MCF 10A (cell line): ENCODE measurements at regions not wholly inside any gene's neighbourhood (a gene's known extent, or its start where the extent isn't known, plus 50 kb on each side); places are given as distances from the start of the nearest gene placed in this dataset.

Experiments used
- BruUV-seq: library from RNA; stranded (reverse); fragments of 400-500 nt; replicated peaks from 2 replicates; lab custom pipeline; 2021; lab: Mats Ljungman, UMichigan
- CTCF ChIA-PET: fragments of 300-600 bp; sonication (Branson Sonifier 250); formaldehyde crosslinking; extraction: SDS; loops from one replicate; lab custom pipeline; 2021; ENCODE audit warnings: antibody characterized with exemption, inconsistent platforms; lab: Yijun Ruan, JAX
- POLR2A ChIA-PET: fragments of 300-600, 350-650 bp; sonication (Branson Sonifier 250); formaldehyde crosslinking; extraction: SDS; loops from one replicate; lab custom pipeline; 2020; ENCODE audit warnings: antibody characterized with exemption, inconsistent platforms; lab: Yijun Ruan, JAX
- DNase-seq: peaks from one replicate; pipeline ENCODE4 v3.0.0-alpha.2; 2018; ENCODE audit not compliant: unreplicated experiment
- H3K27ac Mint-ChIP-seq: one replicate; pipeline ENCODE4 v1.8.0; 2022; ENCODE audit warnings: mild to moderate bottlenecking, low read depth, mixed read lengths; ENCODE audit not compliant: unreplicated experiment
- H3K27me3 Mint-ChIP-seq: one replicate; pipeline ENCODE4 v1.8.0; 2022; ENCODE audit warnings: mixed read lengths; ENCODE audit not compliant: insufficient read depth, unreplicated experiment
- H3K36me3 Mint-ChIP-seq: one replicate; pipeline ENCODE4 v1.8.0; 2022; ENCODE audit warnings: mild to moderate bottlenecking, moderate library complexity, mixed read lengths; ENCODE audit not compliant: insufficient read depth, unreplicated experiment
- H3K4me1 Mint-ChIP-seq: one replicate; pipeline ENCODE4 v1.8.0; 2022; ENCODE audit warnings: mixed read lengths; ENCODE audit not compliant: insufficient read depth, unreplicated experiment
- H3K4me3 Mint-ChIP-seq: one replicate; pipeline ENCODE4 v1.8.0; 2022; ENCODE audit warnings: mild to moderate bottlenecking, moderate library complexity, mixed read lengths; ENCODE audit not compliant: unreplicated experiment
- H3K9me3 Mint-ChIP-seq: one replicate; pipeline ENCODE4 v1.8.0; 2022; ENCODE audit warnings: mixed read lengths; ENCODE audit not compliant: unreplicated experiment
- CTCF ChIP-seq: fragments of 200-600 bp; IDR thresholded peaks from one replicate; pipeline ENCODE4 v1.8.0; 2022; ENCODE audit warnings: antibody characterized with exemption, mild to moderate bottlenecking; ENCODE audit not compliant: unreplicated experiment
- intact Hi-C: fragments of 100-400 bp; cut with micrococcal nuclease; formaldehyde crosslinking; loops from 2 replicates; pipeline ENCODE4 v1.14.1; 2022

DNA sequence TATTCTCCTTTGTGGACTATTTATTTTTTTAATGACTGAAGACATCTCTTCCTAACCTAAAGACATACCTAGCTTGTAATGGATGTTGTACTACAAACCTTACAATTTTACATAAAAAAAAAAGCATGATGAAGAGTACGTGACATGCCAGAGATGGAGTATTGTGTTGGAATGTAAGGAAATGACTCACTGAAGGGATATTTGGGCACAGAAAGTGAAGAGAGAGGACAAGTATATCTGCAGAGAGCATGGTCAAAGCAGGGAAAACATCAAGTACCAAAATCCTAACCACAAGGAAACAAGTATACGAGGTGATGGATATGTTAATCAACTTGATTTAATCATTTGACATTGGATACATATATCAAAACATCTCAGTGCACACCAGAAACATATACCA is 1051.4 kb upstream of the PRKX start:
- no peaks in the 10 kb centered on the region for H3K36me3 Mint-ChIP-seq
- no peak overlapping the region for H3K27ac Mint-ChIP-seq
- ChIA-PET POLR2A (no interaction called here), CTCF (interaction anchor here (0.6 kb wide), 1 partner anchor 347 kb away, joined by 5 read pairs; no protein-coding TSS in a partner anchor)
- peaks cover 6% of the 10 kb centered on the region for H3K4me1 Mint-ChIP-seq
- peaks cover 7% of the 10 kb centered on the region for H3K9me3 Mint-ChIP-seq
- intact Hi-C loops, result no loop called here
- no peak overlapping the region for H3K4me3 Mint-ChIP-seq
- H3K27me3 Mint-ChIP-seq, result no peaks in the 10 kb centered on the region
- TF ChIP-seq CTCF, result no peak
- peak; percentile 1 for DNase-seq
- BruUV-seq, result no TSS peak

- no peaks in the 10 kb centered on the region for H3K36me3 Mint-ChIP-seq
- H3K9me3 Mint-ChIP-seq, result peaks cover 8% of the 10 kb centered on the region
- no peak for TF ChIP-seq CTCF
- ChIA-PET CTCF (no interaction called here), POLR2A (no interaction called here)
- no peaks in the 10 kb centered on the region for H3K27me3 Mint-ChIP-seq
- H3K4me3 Mint-ChIP-seq, result no peak overlapping the region
- no TSS peak for BruUV-seq
- no peak for DNase-seq
- no peak overlapping the region for H3K27ac Mint-ChIP-seq
- intact Hi-C loops, result no loop called here
- peaks cover 6% of the 10 kb centered on the region for H3K4me1 Mint-ChIP-seq
These were observed 1048.7 kb upstream of the PRKX start for GRCh38 chrX:4762196-4762595.

DNA sequence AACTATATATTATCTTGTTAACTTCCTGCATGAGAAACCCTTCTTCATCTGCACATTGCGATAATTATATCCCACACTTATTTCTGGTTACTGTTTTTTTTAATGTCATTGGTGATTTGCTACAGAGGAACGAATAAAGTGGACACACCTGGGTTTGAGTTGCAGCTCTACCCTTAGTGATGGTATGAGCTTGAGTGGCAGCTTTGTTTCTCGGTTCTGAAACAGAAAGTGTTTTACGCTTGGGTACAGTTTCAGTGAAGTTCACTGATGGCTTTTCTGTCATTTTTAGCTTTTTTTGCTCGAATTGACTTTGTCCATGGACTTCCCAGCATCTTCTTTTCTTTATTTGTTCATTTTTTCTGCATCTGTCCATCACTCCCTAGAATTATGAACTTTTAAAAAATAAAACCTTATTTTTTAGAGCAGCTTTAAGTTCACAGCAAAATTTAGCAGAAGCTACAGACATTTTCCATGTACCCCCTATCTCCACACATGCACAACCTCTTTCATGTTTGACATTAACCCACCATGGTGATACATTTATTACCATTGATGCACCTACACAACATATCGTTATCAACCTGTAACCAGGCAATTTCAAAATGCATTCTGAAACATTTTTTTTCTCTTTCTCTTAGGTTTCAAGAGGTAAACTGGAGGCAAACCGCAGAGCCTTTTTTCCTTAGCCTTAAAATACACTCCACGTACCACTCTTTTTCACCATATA is 1041.6 kb upstream of the PRKX start:
- H3K9me3 Mint-ChIP-seq, result peaks cover 16% of the 10 kb centered on the region
- POLR2A ChIA-PET, result no interaction called here
- DNase-seq, result no peak

DNA sequence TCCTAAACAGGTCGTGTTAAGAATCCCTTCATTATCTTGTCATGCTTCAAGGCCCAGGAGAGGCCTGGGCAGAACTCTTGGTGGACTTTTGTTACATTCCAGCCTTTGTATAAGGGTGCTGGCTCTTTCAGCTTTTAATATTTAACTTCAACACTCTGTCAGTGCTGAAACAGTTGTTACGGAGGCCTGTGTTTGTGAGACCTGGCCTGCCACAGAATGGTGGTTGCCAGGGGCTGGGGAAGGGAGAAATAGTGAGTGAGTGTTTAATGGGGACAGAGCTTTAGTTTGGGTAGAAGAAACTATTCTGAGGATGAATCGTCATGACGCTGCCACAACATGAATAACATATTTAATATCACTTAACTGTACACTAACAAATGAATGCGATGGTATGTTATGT is 1027.6 kb upstream of the PRKX start:
- Mint-ChIP-seq H3K4me1 (no peaks in the 10 kb centered on the region), H3K36me3 (no peaks in the 10 kb centered on the region), H3K4me3 (no peak overlapping the region), H3K9me3 (no peaks in the 10 kb centered on the region), H3K27ac (no peak overlapping the region), H3K27me3 (no peaks in the 10 kb centered on the region)
- ChIA-PET POLR2A (no interaction called here), CTCF (no interaction called here)
- no TSS peak for BruUV-seq
- no peak for DNase-seq
- no peak for TF ChIP-seq CTCF
- intact Hi-C loops, result no loop called here

More for the DNA sequence above, 1041.6 kb upstream of the PRKX start:
- no peak for TF ChIP-seq CTCF
- intact Hi-C loops, result no loop called here
- no TSS peak for BruUV-seq
- no peak overlapping the region for H3K4me3 Mint-ChIP-seq
- H3K27ac Mint-ChIP-seq, result no peak overlapping the region
- CTCF ChIA-PET, result no interaction called here
- no peaks in the 10 kb centered on the region for H3K36me3 Mint-ChIP-seq
- no peaks in the 10 kb centered on the region for H3K4me1 Mint-ChIP-seq
- H3K27me3 Mint-ChIP-seq, result no peaks in the 10 kb centered on the region
